ENCODE measurements at regions not wholly inside any gene's neighbourhood (a gene's known extent, or its start where the extent isn't known, plus 50 kb on each side); places are given as distances from the start of the nearest gene placed in this dataset.

GRCh38 chr4:187207931-187208330 lies 484.3 kb upstream of the FAT1 start:
- DNase-seq, result no peak

- no peak for DNase-seq
Measured at GRCh38 chr4:187208651-187209050, 485.0 kb upstream of the FAT1 start.

GRCh38 chr4:187209921-187210613 lies 486.4 kb upstream of the FAT1 start:
- DNase-seq, result no peak

- DNase-seq, result no peak
Measured at GRCh38 chr4:187212446-187213080, 488.9 kb upstream of the FAT1 start.

GRCh38 chr4:187215438-187215837 lies 491.8 kb upstream of the FAT1 start:
- no peak for DNase-seq

- no peak for DNase-seq
Measured at GRCh38 chr4:187218705-187219245, 495.1 kb upstream of the FAT1 start.

- no peak for DNase-seq
Measured at GRCh38 chr4:187224560-187224959, 500.9 kb upstream of the FAT1 start.

GRCh38 chr4:187227907-187228704 lies 504.4 kb upstream of the FAT1 start:
- DNase-seq, result no peak

GRCh38 chr4:187232196-187232595 lies 508.5 kb upstream of the FAT1 start:
- no peak for DNase-seq

- DNase-seq, result no peak
Measured at GRCh38 chr4:187232796-187233195, 509.1 kb upstream of the FAT1 start.

- no peak for DNase-seq
Measured at GRCh38 chr4:187235456-187236170, 512.0 kb upstream of the FAT1 start.

GRCh38 chr4:187236209-187236890 lies 512.7 kb upstream of the FAT1 start:
- no peak for DNase-seq

GRCh38 chr4:187238646-187239045 lies 515.0 kb upstream of the FAT1 start:
- DNase-seq, result no peak

- no peak for DNase-seq
Measured at GRCh38 chr4:187251896-187252295, 528.2 kb upstream of the FAT1 start.

GRCh38 chr4:187256897-187257296 lies 533.2 kb upstream of the FAT1 start:
- no peak for DNase-seq

- no peak for DNase-seq
Measured at GRCh38 chr4:187258651-187259401, 535.2 kb upstream of the FAT1 start.

- DNase-seq, result no peak
Measured at GRCh38 chr4:187268940-187269339, 545.3 kb upstream of the FAT1 start.

GRCh38 chr4:187270154-187270553 lies 546.5 kb upstream of the FAT1 start:
- no peak for DNase-seq

- DNase-seq, result no peak
Measured at GRCh38 chr4:187271848-187272247, 548.2 kb upstream of the FAT1 start.

GRCh38 chr4:187274153-187274552 lies 550.5 kb upstream of the FAT1 start:
- no peak for DNase-seq

GRCh38 chr4:187276736-187277408 lies 553.2 kb upstream of the FAT1 start:
- no peak for DNase-seq

All from cerebellar nuclear complex (tissue), 1 donor.